Esophagus squamous epithelium (tissue), 4 donors: ENCODE measurements at regions not wholly inside any gene's neighbourhood (a gene's known extent, or its start where the extent isn't known, plus 50 kb on each side); places are given as distances from the start of the nearest gene placed in this dataset.

Experiments
- CTCF ChIP-seq, 6 experiments: fragments of 450-650 bp in 4 of 6; fragments of 200-600 bp in 2 of 6; sonication (generic) in 2 of 6; IDR thresholded peaks; one replicate each; pipeline ENCODE4 v1.5.1; 2016 to 2019; ENCODE audit warnings: antibody characterized with exemption in 6 of 6, mild to moderate bottlenecking in 4 of 6, moderate library complexity in 4 of 6
- POLR2A ChIP-seq, 4 donors: fragments of 450-650 bp; IDR thresholded peaks; one replicate each; pipeline ENCODE4 v1.6.1; 2017; ENCODE audit warnings: antibody characterized with exemption in 4 of 4, mild to moderate bottlenecking in 4 of 4, moderate library complexity in 3 of 4

GRCh38 chr12:114903083-114903691 lies 219.2 kb upstream of the TBX3 start:
- TF ChIP-seq CTCF (IDR thresholded peaks at IDR 0.05) (no peak), POLR2A (IDR thresholded peaks at IDR 0.05) (no peak)
